Endothelial cell of umbilical vein (primary cell): ENCODE measurements at regions not wholly inside any gene's neighbourhood (a gene's known extent, or its start where the extent isn't known, plus 50 kb on each side); places are given as distances from the start of the nearest gene placed in this dataset.
A peak's percentile ranks its signal among the peaks of the same experiment; 100 is the strongest.

Source experiments
- BruUV-seq: library from RNA; stranded (reverse); fragments of 400-500 nt; replicated peaks from 2 replicates; lab custom pipeline; 2021; lab: Mats Ljungman, UMichigan
- CTCF ChIA-PET: fragments of 300-600, 350-600 bp; sonication (Branson Sonifier 250); formaldehyde crosslinking; loops from one replicate; lab custom pipeline; 2021; ENCODE audit warnings: antibody characterized with exemption, inconsistent platforms; lab: Charles Lee
- POLR2A ChIA-PET: fragments of 300-600, 350-600 bp; sonication (Branson Sonifier 250); formaldehyde crosslinking; loops from one replicate; lab custom pipeline; 2021; ENCODE audit warnings: antibody characterized with exemption, inconsistent platforms; lab: Charles Lee
- DNase-seq: peaks from one replicate; pipeline ENCODE4 v3.0.0-alpha.2; 2011; ENCODE audit warnings: low read depth, low spot score
- FAIRE-seq: peaks from 2 replicates; lab custom pipeline; 2011; peaks lifted over from hg19 to GRCh38; lab: Jason Lieb, UNC
- H2AFZ ChIP-seq: 2 replicates; pipeline ENCODE4 v1.6.0; 2012; ENCODE audit warnings: low read depth, low read length, control low read depth, inconsistent platforms
- H3K27ac ChIP-seq: 2 replicates; pipeline ENCODE4 v1.5.1; 2011; ENCODE audit warnings: low read depth, mild to moderate bottlenecking, control low read depth, low read length, moderate library complexity; ENCODE audit not compliant: insufficient read depth
- H3K27me3 ChIP-seq, 2 experiments: 2 replicates each; pipeline versions ENCODE4 v1.6.0 to v1.6.1; 2011; ENCODE audit warnings: low read length in 2 of 2, mixed read lengths in 1 of 2; ENCODE audit not compliant: control insufficient read depth in 2 of 2, insufficient read depth in 2 of 2
- H3K36me3 ChIP-seq, 2 experiments: 2 replicates in 1 of 2; 3 replicates in 1 of 2; pipeline ENCODE4 v1.5.1; 2011; ENCODE audit warnings: low read length in 2 of 2, mild to moderate bottlenecking in 1 of 2, moderate library complexity in 1 of 2; ENCODE audit not compliant: control insufficient read depth in 2 of 2, insufficient read depth in 2 of 2; ENCODE audit errors: extremely low read depth in 1 of 2
- H3K4me1 ChIP-seq: 3 replicates; pipeline ENCODE4 v1.5.1; 2011; ENCODE audit warnings: mild to moderate bottlenecking, low read length; ENCODE audit not compliant: control insufficient read depth, insufficient read depth; ENCODE audit errors: extremely low read depth
- H3K4me2 ChIP-seq: 2 replicates; pipeline ENCODE4 v1.6.1; 2011; ENCODE audit warnings: low read length, control low read depth, mixed read lengths; ENCODE audit not compliant: insufficient read depth
- H3K4me3 ChIP-seq, 3 experiments: fragments of 200-600 bp in 1 of 3; sonication (generic), shearing (Covaris generic) in 1 of 3; replicated peaks in 1 of 3; 2 replicates each; pipeline ENCODE4 v1.5.1; 2011 to 2016; ENCODE audit warnings: control low read depth in 3 of 3, low read length in 3 of 3, mild to moderate bottlenecking in 2 of 3, inconsistent platforms in 1 of 3, low read depth in 1 of 3, moderate library complexity in 1 of 3; ENCODE audit not compliant: insufficient read depth in 1 of 3
- H3K79me2 ChIP-seq: 2 replicates; pipeline ENCODE4 v1.6.0; 2012; ENCODE audit warnings: low read length, inconsistent platforms; ENCODE audit not compliant: control insufficient read depth, insufficient read depth
- H3K9ac ChIP-seq: replicated peaks from 2 replicates; pipeline ENCODE3; 2011; ENCODE audit warnings: low read length, control low read depth; ENCODE audit not compliant: insufficient read depth; ENCODE audit errors: extremely low read depth
- H3K9me1 ChIP-seq: replicated peaks from 3 replicates; pipeline ENCODE4 v1.6.0; 2011; ENCODE audit warnings: mild to moderate bottlenecking, low read length; ENCODE audit not compliant: control insufficient read depth, insufficient read depth; ENCODE audit errors: extremely low read depth
- H3K9me3 ChIP-seq: replicated peaks from 2 replicates; pipeline ENCODE4 v1.5.1; 2012; ENCODE audit warnings: low read length, inconsistent platforms; ENCODE audit not compliant: control insufficient read depth, insufficient read depth
- H4K20me1 ChIP-seq: replicated peaks from 2 replicates; pipeline ENCODE3; 2011; ENCODE audit warnings: mild to moderate bottlenecking, low read length; ENCODE audit not compliant: control insufficient read depth, insufficient read depth; ENCODE audit errors: extremely low read depth
- CTCF ChIP-seq, 2 donors: IDR thresholded peaks; 1 replicate in 1 of 2; 2 replicates in 1 of 2; pipeline ENCODE4 v1.5.1; 2011; ENCODE audit warnings: low read length in 2 of 2, mild to moderate bottlenecking in 2 of 2, moderate library complexity in 2 of 2, control low read depth in 1 of 2, inconsistent platforms in 1 of 2, low read depth in 1 of 2; ENCODE audit not compliant: insufficient read depth in 1 of 2; ENCODE audit errors: extremely low read depth in 1 of 2
- EZH2 ChIP-seq: IDR thresholded peaks from 2 replicates; pipeline ENCODE4 v1.6.1; 2012; ENCODE audit warnings: borderline replicate concordance, low read depth, mild to moderate bottlenecking, moderate library complexity, low read length, inconsistent platforms; ENCODE audit not compliant: severe bottlenecking
- FOS ChIP-seq: IDR thresholded peaks from 2 replicates; pipeline ENCODE4 v1.6.1; 2011; ENCODE audit warnings: mild to moderate bottlenecking, low read length, moderate library complexity, borderline replicate concordance; ENCODE audit not compliant: insufficient read depth
- GATA2 ChIP-seq: IDR thresholded peaks from 2 replicates; pipeline ENCODE4 v1.7.0; 2011; ENCODE audit warnings: low read depth, mild to moderate bottlenecking, moderate library complexity, mixed read lengths, low read length; ENCODE audit not compliant: insufficient read length, insufficient read depth
- JUN ChIP-seq: IDR thresholded peaks from 2 replicates; pipeline ENCODE4 v1.6.1; 2011; ENCODE audit warnings: borderline replicate concordance, low read depth; ENCODE audit not compliant: insufficient read length, insufficient read depth
- MAX ChIP-seq: IDR thresholded peaks from 2 replicates; pipeline ENCODE4 v1.6.1; 2011; ENCODE audit not compliant: insufficient read depth, insufficient read length
- MYC ChIP-seq: IDR thresholded peaks from one replicate; pipeline ENCODE4 v1.6.1; 2011; ENCODE audit warnings: mild to moderate bottlenecking, low read depth, low read length
- POLR2A ChIP-seq: IDR thresholded peaks from 2 replicates; pipeline ENCODE4 v1.6.1; 2012; ENCODE audit warnings: low read depth, mild to moderate bottlenecking, control low read depth, low read length
- POLR2AphosphoS5 ChIP-seq: IDR thresholded peaks from 2 replicates; pipeline ENCODE4 v1.6.1; 2012; ENCODE audit warnings: low read depth, mild to moderate bottlenecking, control low read depth, low read length, moderate library complexity; ENCODE audit not compliant: insufficient read depth
- dilution Hi-C: fragments of 300-500 bp; cut with MboI; formaldehyde crosslinking; loops from one replicate; pipeline ENCODE4 v1.15.0; 2019; ENCODE audit warnings: low sequenced_read_pairs; ENCODE audit not compliant: extremely low pct_ligation_motif_present
- intact Hi-C: fragments of 100-400 bp; cut with micrococcal nuclease; formaldehyde crosslinking; loops from one replicate; pipeline ENCODE4 v1.10.0; 2022

- dilution Hi-C loops: no loop called here
- H3K9ac ChIP-seq: no peak overlapping the region
- H3K9me3 ChIP-seq: no peaks in the 10 kb centered on the region
- H3K4me2 ChIP-seq: no peak overlapping the region
- no TSS peak for BruUV-seq
- no peaks in the 10 kb centered on the region for H3K79me2 ChIP-seq
- intact Hi-C loops: no loop called here
- H3K4me3 ChIP-seq: no peak overlapping the region
- FAIRE-seq (no peak), DNase-seq (no peak)
- H3K9me1 ChIP-seq: no peaks in the 10 kb centered on the region
- no peaks in the 10 kb centered on the region for H4K20me1 ChIP-seq
- H3K4me1 ChIP-seq: no peaks in the 10 kb centered on the region
- H3K36me3 ChIP-seq: no peaks in the 10 kb centered on the region
- no peak overlapping the region for H2AFZ ChIP-seq
- ChIA-PET POLR2A (no interaction called here), CTCF (no interaction called here)
- TF ChIP-seq EZH2: no peak
- TF ChIP-seq CTCF (IDR thresholded peaks at IDR 0.05; ENCODE audit: extremely low read depth in 1 of 2, insufficient read depth in 1 of 2, low read depth in 1 of 2, low read length in 2 of 2): no peak
- no peak for TF ChIP-seq JUN
- TF ChIP-seq MAX: no peak
- no peak for TF ChIP-seq FOS
- H3K27me3 ChIP-seq: no peaks in the 10 kb centered on the region
- no peak overlapping the region for H3K27ac ChIP-seq
Measured at GRCh38 chr5:13558408-13558807, 386.1 kb downstream of the DNAH5 start.

- POLR2A ChIA-PET: no interaction called here
- no peak overlapping the region for H2AFZ ChIP-seq
- no peak overlapping the region for H3K9ac ChIP-seq
- H3K79me2 ChIP-seq: no peaks in the 10 kb centered on the region
- no peaks in the 10 kb centered on the region for H3K9me3 ChIP-seq
- no peaks in the 10 kb centered on the region for H3K9me1 ChIP-seq
- H3K36me3 ChIP-seq: no peaks in the 10 kb centered on the region
- H3K4me3 ChIP-seq: no peak overlapping the region
- no peak overlapping the region for H3K27ac ChIP-seq
- intact Hi-C loops: no loop called here
- no peaks in the 10 kb centered on the region for H4K20me1 ChIP-seq
- DNase-seq (peak; percentile 5), FAIRE-seq (no peak)
- dilution Hi-C loops: no loop called here
- no peak overlapping the region for H3K4me2 ChIP-seq
- TF ChIP-seq MYC (no peak), MAX (no peak), CTCF (IDR thresholded peaks at IDR 0.05; ENCODE audit: extremely low read depth in 1 of 2, insufficient read depth in 1 of 2, low read depth in 1 of 2, low read length in 2 of 2) (no peak), POLR2AphosphoS5 (no peak), FOS (no peak), POLR2A (no peak), JUN (no peak), EZH2 (no peak), GATA2 (no peak)
- H3K4me1 ChIP-seq: no peaks in the 10 kb centered on the region
- CTCF ChIA-PET: no interaction called here
- no TSS peak for BruUV-seq
- H3K27me3 ChIP-seq: no peaks in the 10 kb centered on the region
Measured at GRCh38 chr5:13553896-13554295, 390.6 kb downstream of the DNAH5 start.
